HEK293 (cell line): ENCODE measurements at regions not wholly inside any gene's neighbourhood (a gene's known extent, or its start where the extent isn't known, plus 50 kb on each side); places are given as distances from the start of the nearest gene placed in this dataset.

Experiments
- CTCF ChIA-PET: fragments of 350-600 bp; formaldehyde crosslinking; extraction: SDS; loops from one replicate; lab custom pipeline; 2021; ENCODE audit warnings: antibody characterized with exemption; lab: Yijun Ruan, JAX
- POLR2A ChIA-PET: fragments of 300-600 bp; formaldehyde crosslinking; extraction: SDS; loops from one replicate; lab custom pipeline; 2020; ENCODE audit warnings: antibody characterized with exemption, inconsistent platforms; lab: Yijun Ruan, JAX
- H3K27ac ChIP-seq: fragments of 200-500 bp; sonication (Bioruptor generic); 2 replicates; pipeline ENCODE4 v1.5.1; 2014; ENCODE audit warnings: low read depth, low read length, control low read depth, inconsistent platforms; ENCODE audit errors: extremely low read depth
- H3K36me3 ChIP-seq, 2 experiments: fragments of 200-500 bp in 1 of 2; sonication (Bioruptor generic) in 1 of 2; 1 replicate in 1 of 2; 2 replicates in 1 of 2; pipeline ENCODE4 v1.5.1; 2014 to 2017; ENCODE audit warnings: inconsistent platforms in 2 of 2, low read length in 2 of 2; ENCODE audit not compliant: control insufficient read depth in 2 of 2, insufficient read depth in 1 of 2
- H3K4me1 ChIP-seq: fragments of 200-500 bp; sonication (Bioruptor generic); 2 replicates; pipeline ENCODE4 v1.5.1; 2014; ENCODE audit warnings: mild to moderate bottlenecking, low read length, inconsistent platforms; ENCODE audit not compliant: control insufficient read depth, insufficient read depth
- H3K4me3 ChIP-seq: 2 replicates; pipeline ENCODE4 v1.5.1; 2011; ENCODE audit warnings: low read depth, mild to moderate bottlenecking, control low read depth, low read length, moderate library complexity
- H3K9me3 ChIP-seq: fragments of 200-500 bp; sonication (Bioruptor generic); 2 replicates; pipeline ENCODE4 v1.5.1; 2014; ENCODE audit warnings: low read depth, low read length, inconsistent platforms; ENCODE audit not compliant: control insufficient read depth, insufficient read depth
- BCL11B ChIP-seq: fragments of 450-650 bp; formaldehyde crosslinking; IDR thresholded peaks from 2 replicates; pipeline ENCODE4 v1.5.1; 2016; ENCODE audit warnings: low read depth, missing biosample characterization, missing genetic modification characterization
- IKZF3 ChIP-seq: fragments of 450-650 bp; IDR thresholded peaks from 2 replicates; pipeline ENCODE4 v1.5.0; 2018; ENCODE audit warnings: missing biosample characterization, mild to moderate bottlenecking, missing genetic modification characterization, moderate library complexity
- KLF1 ChIP-seq: fragments of 450-650 bp; formaldehyde crosslinking; IDR thresholded peaks from 2 replicates; pipeline ENCODE4 v1.5.1; 2016; ENCODE audit warnings: missing biosample characterization, missing genetic modification characterization
- PATZ1 ChIP-seq: fragments of 450-650 bp; formaldehyde crosslinking; IDR thresholded peaks from 2 replicates; pipeline ENCODE4 v1.5.1; 2016; ENCODE audit warnings: missing biosample characterization, missing genetic modification characterization
- RBAK ChIP-seq: fragments of 450-650 bp; formaldehyde crosslinking; IDR thresholded peaks from 2 replicates; pipeline ENCODE4 v1.5.1; 2016; ENCODE audit warnings: missing biosample characterization, missing genetic modification characterization
- TRIM28 ChIP-seq: IDR thresholded peaks from 2 replicates; pipeline ENCODE4 v1.6.1; 2011; ENCODE audit warnings: low read length, control low read depth, borderline replicate concordance
- ZBTB1 ChIP-seq: fragments of 450-650 bp; formaldehyde crosslinking; IDR thresholded peaks from 2 replicates; pipeline ENCODE4 v1.5.1; 2016; ENCODE audit warnings: missing biosample characterization, missing genetic modification characterization
- ZBTB8A ChIP-seq: fragments of 450-650 bp; formaldehyde crosslinking; IDR thresholded peaks from 2 replicates; pipeline ENCODE4 v1.5.1; 2016; ENCODE audit warnings: missing biosample characterization, missing genetic modification characterization
- ZFP37 ChIP-seq: fragments of 450-650 bp; formaldehyde crosslinking; IDR thresholded peaks from 2 replicates; pipeline ENCODE4 v1.5.1; 2016; ENCODE audit warnings: missing biosample characterization, missing genetic modification characterization
- ZIC2 ChIP-seq: fragments of 450-650 bp; formaldehyde crosslinking; IDR thresholded peaks from 2 replicates; pipeline ENCODE4 v1.5.1; 2016; ENCODE audit warnings: missing biosample characterization, missing genetic modification characterization
- ZNF132 ChIP-seq: fragments of 450-650 bp; formaldehyde crosslinking; IDR thresholded peaks from 2 replicates; pipeline ENCODE4 v1.5.1; 2017; ENCODE audit warnings: missing biosample characterization, missing genetic modification characterization, borderline replicate concordance
- ZNF202 ChIP-seq: fragments of 450-650 bp; formaldehyde crosslinking; IDR thresholded peaks from 2 replicates; pipeline ENCODE4 v1.5.1; 2016; ENCODE audit warnings: missing biosample characterization, missing genetic modification characterization, borderline replicate concordance
- ZNF23 ChIP-seq: fragments of 450-650 bp; formaldehyde crosslinking; IDR thresholded peaks from 2 replicates; pipeline ENCODE4 v1.5.1; 2016; ENCODE audit warnings: missing biosample characterization, missing genetic modification characterization, borderline replicate concordance
- ZNF292 ChIP-seq: fragments of 450-650 bp; formaldehyde crosslinking; IDR thresholded peaks from 2 replicates; pipeline ENCODE4 v1.5.1; 2016; ENCODE audit warnings: low read depth, missing biosample characterization, missing genetic modification characterization, borderline replicate concordance
- ZNF529 ChIP-seq: fragments of 450-650 bp; formaldehyde crosslinking; IDR thresholded peaks from 2 replicates; pipeline ENCODE4 v1.5.1; 2017; ENCODE audit warnings: missing genetic modification characterization, missing biosample characterization; ENCODE audit not compliant: insufficient replicate concordance
- ZNF610 ChIP-seq: fragments of 450-650 bp; formaldehyde crosslinking; IDR thresholded peaks from 2 replicates; pipeline ENCODE4 v1.5.1; 2016; ENCODE audit warnings: missing biosample characterization, missing genetic modification characterization, borderline replicate concordance
- ZNF623 ChIP-seq: fragments of 450-650 bp; formaldehyde crosslinking; IDR thresholded peaks from 2 replicates; pipeline ENCODE4 v1.5.1; 2016; ENCODE audit warnings: missing biosample characterization, missing genetic modification characterization
- ZNF626 ChIP-seq: fragments of 450-650 bp; sonication (Bioruptor Pico); formaldehyde crosslinking; IDR thresholded peaks from 2 replicates; pipeline ENCODE4 v1.5.1; 2018; ENCODE audit warnings: missing biosample characterization, missing genetic modification characterization, inconsistent platforms
- ZNF629 ChIP-seq: fragments of 450-650 bp; formaldehyde crosslinking; IDR thresholded peaks from 2 replicates; pipeline ENCODE4 v1.5.1; 2017; ENCODE audit warnings: missing biosample characterization, missing genetic modification characterization
- ZNF664 ChIP-seq: fragments of 450-650 bp; formaldehyde crosslinking; IDR thresholded peaks from 2 replicates; pipeline ENCODE4 v1.5.1; 2016; ENCODE audit warnings: missing biosample characterization, missing genetic modification characterization
- ZNF747 ChIP-seq: fragments of 450-650 bp; formaldehyde crosslinking; IDR thresholded peaks from 2 replicates; pipeline ENCODE4 v1.5.1; 2016; ENCODE audit warnings: missing biosample characterization, missing genetic modification characterization
- ZNF843 ChIP-seq: fragments of 450-650 bp; formaldehyde crosslinking; IDR thresholded peaks from 2 replicates; pipeline ENCODE4 v1.5.1; 2016; ENCODE audit warnings: missing biosample characterization, missing genetic modification characterization
- TF ChIP-seq, protein P1 (sequence below): fragments of 450-650 bp; formaldehyde crosslinking; conservative IDR thresholded peaks from 2 replicates; pipeline ENCODE4 v1.5.1; 2016; ENCODE audit warnings: low read depth, missing biosample characterization, missing genetic modification characterization
- TF ChIP-seq, protein P2 (sequence below): fragments of 450-650 bp; formaldehyde crosslinking; IDR thresholded peaks from 2 replicates; pipeline ENCODE4 v1.5.1; 2016; ENCODE audit warnings: missing biosample characterization, missing genetic modification characterization
- TF ChIP-seq, protein P3 (sequence below): fragments of 450-650 bp; formaldehyde crosslinking; IDR thresholded peaks from 2 replicates; pipeline ENCODE4 v1.5.1; 2016; ENCODE audit warnings: missing biosample characterization, missing genetic modification characterization
- TF ChIP-seq, protein P4 (sequence below): fragments of 450-650 bp; formaldehyde crosslinking; conservative IDR thresholded peaks from 2 replicates; pipeline ENCODE4 v1.5.1; 2016; ENCODE audit warnings: low read depth, missing biosample characterization, missing genetic modification characterization

DNA sequence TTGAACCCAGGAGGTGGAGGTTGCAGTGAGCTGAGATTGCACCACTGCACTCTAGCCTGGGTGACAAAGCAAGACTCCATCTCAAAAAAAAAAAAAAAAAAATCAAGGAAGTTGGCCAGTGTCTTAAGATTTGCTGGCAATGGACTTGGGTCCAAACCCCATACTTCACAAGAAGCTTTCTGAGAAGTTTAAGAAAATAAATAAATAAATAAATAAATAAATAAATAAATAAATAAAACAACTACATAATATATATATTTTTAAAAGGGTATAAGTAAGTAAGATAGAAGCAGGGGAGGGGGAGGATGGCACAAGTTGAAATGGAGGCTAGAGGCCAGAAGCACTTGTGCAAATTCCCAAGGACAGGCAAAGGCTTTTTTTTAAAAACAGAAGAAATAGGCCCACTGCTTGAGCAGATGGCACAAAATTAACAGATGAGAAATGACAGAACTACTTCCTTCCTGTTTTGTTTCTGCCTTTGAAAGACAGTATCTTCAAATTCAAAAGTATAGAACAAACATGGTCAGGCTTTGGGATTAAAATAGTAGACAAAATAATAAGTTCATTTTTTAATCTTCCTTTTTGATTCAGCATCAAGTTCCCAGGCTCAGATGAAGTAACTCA lies 287.7 kb downstream of the ALDH8A1 start:
- Histone ChIP-seq H3K36me3 (no peaks in the 10 kb centered on the region), H3K4me3 (no peak overlapping the region), H3K27ac (no peak overlapping the region), H3K4me1 (no peaks in the 10 kb centered on the region), H3K9me3 (no peaks in the 10 kb centered on the region)
- ChIA-PET POLR2A (no interaction called here), CTCF (no interaction called here)
- TF ChIP-seq ZNF23 (tag by site-specific recombination) (no peak), ZNF747 (tag by site-specific recombination) (no peak), ZFP37 (tag by site-specific recombination) (peak; percentile 80; the same call in 1 of the 2 replicates), ZBTB8A (tag by site-specific recombination) (peak; percentile 81), ZIC2 (no peak), ZNF202 (peak; percentile 83; the same call in 1 of the 2 replicates), PATZ1 (tag by site-specific recombination) (no peak), ZNF610 (tag by site-specific recombination) (no peak), TRIM28 (no peak), ZNF132 (tag by site-specific recombination) (no peak), RBAK (tag by site-specific recombination) (0 out of 2 replicates have a peak, but pooled peaks have one; percentile 47), ZNF843 (no peak), KLF1 (tag by site-specific recombination) (no peak), ZNF664 (tag by site-specific recombination) (peak; percentile 77), ZBTB1 (tag by site-specific recombination) (0 out of 2 replicates have a peak, but pooled peaks have one; percentile 23), ZNF529 (tag by site-specific recombination) (peak; percentile 75), ZNF629 (tag by site-specific recombination) (peak; percentile 71), ZNF292 (tag by site-specific recombination) (peak; percentile 75; the same call in 1 of the 2 replicates), ZNF623 (tag by site-specific recombination) (peak; percentile 80), BCL11B (tag by site-specific recombination) (no peak), IKZF3 (tag by site-specific recombination) (no peak), ZNF626 (tag by site-specific recombination) (no peak)
- TF ChIP-seq, protein P1, sequence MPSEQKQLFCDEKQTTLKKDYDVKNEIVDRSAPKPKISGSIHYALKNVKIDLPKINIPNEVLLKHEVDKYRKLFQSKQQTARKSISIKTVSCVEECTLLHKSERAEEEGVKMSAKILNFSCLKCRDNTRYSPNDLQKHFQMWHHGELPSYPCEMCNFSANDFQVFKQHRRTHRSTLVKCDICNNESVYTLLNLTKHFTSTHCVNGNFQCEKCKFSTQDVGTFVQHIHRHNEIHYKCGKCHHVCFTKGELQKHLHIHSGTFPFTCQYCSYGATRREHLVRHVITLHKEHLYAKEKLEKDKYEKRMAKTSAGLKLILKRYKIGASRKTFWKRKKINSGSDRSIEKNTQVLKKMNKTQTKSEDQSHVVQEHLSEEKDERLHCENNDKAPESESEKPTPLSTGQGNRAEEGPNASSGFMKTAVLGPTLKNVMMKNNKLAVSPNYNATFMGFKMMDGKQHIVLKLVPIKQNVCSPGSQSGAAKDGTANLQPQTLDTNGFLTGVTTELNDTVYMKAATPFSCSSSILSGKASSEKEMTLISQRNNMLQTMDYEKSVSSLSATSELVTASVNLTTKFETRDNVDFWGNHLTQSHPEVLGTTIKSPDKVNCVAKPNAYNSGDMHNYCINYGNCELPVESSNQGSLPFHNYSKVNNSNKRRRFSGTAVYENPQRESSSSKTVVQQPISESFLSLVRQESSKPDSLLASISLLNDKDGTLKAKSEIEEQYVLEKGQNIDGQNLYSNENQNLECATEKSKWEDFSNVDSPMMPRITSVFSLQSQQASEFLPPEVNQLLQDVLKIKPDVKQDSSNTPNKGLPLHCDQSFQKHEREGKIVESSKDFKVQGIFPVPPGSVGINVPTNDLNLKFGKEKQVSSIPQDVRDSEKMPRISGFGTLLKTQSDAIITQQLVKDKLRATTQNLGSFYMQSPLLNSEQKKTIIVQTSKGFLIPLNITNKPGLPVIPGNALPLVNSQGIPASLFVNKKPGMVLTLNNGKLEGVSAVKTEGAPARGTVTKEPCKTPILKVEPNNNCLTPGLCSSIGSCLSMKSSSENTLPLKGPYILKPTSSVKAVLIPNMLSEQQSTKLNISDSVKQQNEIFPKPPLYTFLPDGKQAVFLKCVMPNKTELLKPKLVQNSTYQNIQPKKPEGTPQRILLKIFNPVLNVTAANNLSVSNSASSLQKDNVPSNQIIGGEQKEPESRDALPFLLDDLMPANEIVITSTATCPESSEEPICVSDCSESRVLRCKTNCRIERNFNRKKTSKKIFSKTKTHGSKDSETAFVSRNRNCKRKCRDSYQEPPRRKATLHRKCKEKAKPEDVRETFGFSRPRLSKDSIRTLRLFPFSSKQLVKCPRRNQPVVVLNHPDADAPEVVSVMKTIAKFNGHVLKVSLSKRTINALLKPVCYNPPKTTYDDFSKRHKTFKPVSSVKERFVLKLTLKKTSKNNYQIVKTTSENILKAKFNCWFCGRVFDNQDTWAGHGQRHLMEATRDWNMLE (tag by site-specific recombination) = peak; percentile 97
- TF ChIP-seq, protein P2, sequence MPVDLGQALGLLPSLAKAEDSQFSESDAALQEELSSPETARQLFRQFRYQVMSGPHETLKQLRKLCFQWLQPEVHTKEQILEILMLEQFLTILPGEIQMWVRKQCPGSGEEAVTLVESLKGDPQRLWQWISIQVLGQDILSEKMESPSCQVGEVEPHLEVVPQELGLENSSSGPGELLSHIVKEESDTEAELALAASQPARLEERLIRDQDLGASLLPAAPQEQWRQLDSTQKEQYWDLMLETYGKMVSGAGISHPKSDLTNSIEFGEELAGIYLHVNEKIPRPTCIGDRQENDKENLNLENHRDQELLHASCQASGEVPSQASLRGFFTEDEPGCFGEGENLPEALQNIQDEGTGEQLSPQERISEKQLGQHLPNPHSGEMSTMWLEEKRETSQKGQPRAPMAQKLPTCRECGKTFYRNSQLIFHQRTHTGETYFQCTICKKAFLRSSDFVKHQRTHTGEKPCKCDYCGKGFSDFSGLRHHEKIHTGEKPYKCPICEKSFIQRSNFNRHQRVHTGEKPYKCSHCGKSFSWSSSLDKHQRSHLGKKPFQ (tag by site-specific recombination) = 0 out of 2 replicates have a peak, but pooled peaks have one; percentile 21
- TF ChIP-seq, protein P3, sequence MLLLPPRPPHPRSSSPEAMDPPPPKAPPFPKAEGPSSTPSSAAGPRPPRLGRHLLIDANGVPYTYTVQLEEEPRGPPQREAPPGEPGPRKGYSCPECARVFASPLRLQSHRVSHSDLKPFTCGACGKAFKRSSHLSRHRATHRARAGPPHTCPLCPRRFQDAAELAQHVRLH (tag by site-specific recombination) = peak; percentile 52; the same call in 1 of the 2 replicates
- TF ChIP-seq, protein P4, sequence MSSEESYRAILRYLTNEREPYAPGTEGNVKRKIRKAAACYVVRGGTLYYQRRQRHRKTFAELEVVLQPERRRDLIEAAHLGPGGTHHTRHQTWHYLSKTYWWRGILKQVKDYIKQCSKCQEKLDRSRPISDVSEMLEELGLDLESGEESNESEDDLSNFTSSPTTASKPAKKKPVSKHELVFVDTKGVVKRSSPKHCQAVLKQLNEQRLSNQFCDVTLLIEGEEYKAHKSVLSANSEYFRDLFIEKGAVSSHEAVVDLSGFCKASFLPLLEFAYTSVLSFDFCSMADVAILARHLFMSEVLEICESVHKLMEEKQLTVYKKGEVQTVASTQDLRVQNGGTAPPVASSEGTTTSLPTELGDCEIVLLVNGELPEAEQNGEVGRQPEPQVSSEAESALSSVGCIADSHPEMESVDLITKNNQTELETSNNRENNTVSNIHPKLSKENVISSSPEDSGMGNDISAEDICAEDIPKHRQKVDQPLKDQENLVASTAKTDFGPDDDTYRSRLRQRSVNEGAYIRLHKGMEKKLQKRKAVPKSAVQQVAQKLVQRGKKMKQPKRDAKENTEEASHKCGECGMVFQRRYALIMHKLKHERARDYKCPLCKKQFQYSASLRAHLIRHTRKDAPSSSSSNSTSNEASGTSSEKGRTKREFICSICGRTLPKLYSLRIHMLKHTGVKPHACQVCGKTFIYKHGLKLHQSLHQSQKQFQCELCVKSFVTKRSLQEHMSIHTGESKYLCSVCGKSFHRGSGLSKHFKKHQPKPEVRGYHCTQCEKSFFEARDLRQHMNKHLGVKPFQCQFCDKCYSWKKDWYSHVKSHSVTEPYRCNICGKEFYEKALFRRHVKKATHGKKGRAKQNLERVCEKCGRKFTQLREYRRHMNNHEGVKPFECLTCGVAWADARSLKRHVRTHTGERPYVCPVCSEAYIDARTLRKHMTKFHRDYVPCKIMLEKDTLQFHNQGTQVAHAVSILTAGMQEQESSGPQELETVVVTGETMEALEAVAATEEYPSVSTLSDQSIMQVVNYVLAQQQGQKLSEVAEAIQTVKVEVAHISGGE (tag by site-specific recombination) = peak; percentile 87
